Neural cell (in vitro differentiated cells): ENCODE measurements at regions not wholly inside any gene's neighbourhood (a gene's known extent, or its start where the extent isn't known, plus 50 kb on each side); places are given as distances from the start of the nearest gene placed in this dataset.

ENCODE experiments used
- H2AFZ ChIP-seq: fragments of 200-600, 300-800 bp; sonication (generic), shearing (Covaris generic); 2 replicates; pipeline ENCODE4 v1.6.0; 2014; ENCODE audit warnings: low read depth, mild to moderate bottlenecking, antibody characterized with exemption, low read length, moderate library complexity
- H3F3A ChIP-seq: fragments of 200-600 bp; shearing (Covaris generic); 2 replicates; pipeline ENCODE4 v1.6.1; 2016; ENCODE audit warnings: mild to moderate bottlenecking, moderate library complexity, mixed read lengths, antibody characterized with exemption, low read length; ENCODE audit not compliant: insufficient read depth, poor library complexity, severe bottlenecking
- H3K27ac ChIP-seq: fragments of 200-600, 300-800 bp; sonication (generic), shearing (Covaris generic); 2 replicates; pipeline ENCODE4 v1.5.1; 2014; ENCODE audit warnings: mild to moderate bottlenecking, low read length, moderate library complexity
- H3K27me3 ChIP-seq: fragments of 300-800, 200-600 bp; sonication (generic), shearing (Covaris generic); 2 replicates; pipeline ENCODE4 v1.6.0; 2014; ENCODE audit warnings: mild to moderate bottlenecking, low read depth, low read length, moderate library complexity; ENCODE audit not compliant: insufficient read depth
- H3K36me3 ChIP-seq: fragments of 300-800, 200-600 bp; sonication (generic), shearing (Covaris generic); 2 replicates; pipeline ENCODE4 v1.5.1; 2014; ENCODE audit warnings: mild to moderate bottlenecking, antibody characterized with exemption, low read length, moderate library complexity; ENCODE audit not compliant: insufficient read depth
- H3K4me2 ChIP-seq: fragments of 300-800, 200-600 bp; sonication (generic), shearing (Covaris generic); 2 replicates; pipeline ENCODE4 v1.6.0; 2014; ENCODE audit warnings: mild to moderate bottlenecking, low read length
- H3K4me3 ChIP-seq: fragments of 300-800, 200-600 bp; sonication (generic), shearing (Covaris generic); 2 replicates; pipeline ENCODE4 v1.5.1; 2014; ENCODE audit warnings: mild to moderate bottlenecking, low read length, moderate library complexity
- H3K79me2 ChIP-seq: fragments of 200-600 bp; shearing (Covaris generic); replicated peaks from 2 replicates; pipeline ENCODE4 v1.6.0; 2014; ENCODE audit warnings: mild to moderate bottlenecking, low read length, moderate library complexity; ENCODE audit not compliant: insufficient read depth
- H3K9ac ChIP-seq: fragments of 300-800, 200-600 bp; sonication (generic), shearing (Covaris generic); 2 replicates; pipeline ENCODE4 v1.6.1; 2016; ENCODE audit warnings: mild to moderate bottlenecking, low read length, mixed read lengths
- H3K9me2 ChIP-seq: fragments of 200-600 bp; shearing (Covaris generic); 2 replicates; pipeline ENCODE4 v1.6.1; 2016; ENCODE audit warnings: mild to moderate bottlenecking, low read length, mixed read lengths; ENCODE audit not compliant: insufficient read depth
- H3K9me3 ChIP-seq: fragments of 200-600, 300-800 bp; sonication (generic), shearing (Covaris generic); 2 replicates; pipeline ENCODE4 v1.6.1; 2016; ENCODE audit warnings: mild to moderate bottlenecking, mixed run types, low read length, moderate library complexity, mixed read lengths
- H4K20me1 ChIP-seq: fragments of 200-600 bp; shearing (Covaris generic); 2 replicates; pipeline ENCODE4 v1.6.1; 2016; ENCODE audit warnings: mild to moderate bottlenecking, mixed run types; ENCODE audit not compliant: insufficient read depth
- EP300 ChIP-seq: fragments of 450-650 bp; conservative IDR thresholded peaks from 2 replicates; pipeline ENCODE4 v1.6.1; 2014; ENCODE audit warnings: antibody characterized with exemption, mild to moderate bottlenecking, moderate library complexity; ENCODE audit not compliant: poor library complexity, severe bottlenecking
- EZH2 ChIP-seq: fragments of 200-600, 300-800 bp; shearing (Covaris generic), sonication (generic); IDR thresholded peaks from 2 replicates; pipeline ENCODE4 v1.6.1; 2014; ENCODE audit warnings: antibody characterized with exemption, low read length, borderline replicate concordance, mild to moderate bottlenecking; ENCODE audit not compliant: insufficient read depth, poor library complexity, severe bottlenecking
- MXI1 ChIP-seq: fragments of 450-650 bp; conservative IDR thresholded peaks from 2 replicates; pipeline ENCODE4 v1.6.1; 2014; ENCODE audit warnings: antibody characterized with exemption, mild to moderate bottlenecking; ENCODE audit not compliant: poor library complexity, severe bottlenecking
- POLR2AphosphoS5 ChIP-seq: IDR thresholded peaks from 2 replicates; pipeline ENCODE4 v1.6.1; 2012
- RAD21 ChIP-seq: fragments of 450-650 bp; conservative IDR thresholded peaks from 2 replicates; pipeline ENCODE4 v1.6.1; 2014; ENCODE audit warnings: antibody characterized with exemption, mild to moderate bottlenecking, moderate library complexity
- SMC3 ChIP-seq: fragments of 450-650 bp; conservative IDR thresholded peaks from 2 replicates; pipeline ENCODE4 v1.6.1; 2014; ENCODE audit warnings: antibody characterized with exemption, mild to moderate bottlenecking, moderate library complexity; ENCODE audit not compliant: poor library complexity
- TAF1 ChIP-seq: IDR thresholded peaks from 2 replicates; pipeline ENCODE4 v1.6.1; 2012; ENCODE audit warnings: low read depth
- TF ChIP-seq, protein P1 (sequence below): IDR thresholded peaks from 2 replicates; pipeline ENCODE4 v1.6.1; 2012; ENCODE audit warnings: borderline replicate concordance
- TF ChIP-seq, protein P2 (sequence below): fragments of 450-650 bp; IDR thresholded peaks from 2 replicates; pipeline ENCODE4 v1.5.1; 2014; ENCODE audit warnings: antibody characterized with exemption, mild to moderate bottlenecking, moderate library complexity; ENCODE audit not compliant: poor library complexity, severe bottlenecking

DNA sequence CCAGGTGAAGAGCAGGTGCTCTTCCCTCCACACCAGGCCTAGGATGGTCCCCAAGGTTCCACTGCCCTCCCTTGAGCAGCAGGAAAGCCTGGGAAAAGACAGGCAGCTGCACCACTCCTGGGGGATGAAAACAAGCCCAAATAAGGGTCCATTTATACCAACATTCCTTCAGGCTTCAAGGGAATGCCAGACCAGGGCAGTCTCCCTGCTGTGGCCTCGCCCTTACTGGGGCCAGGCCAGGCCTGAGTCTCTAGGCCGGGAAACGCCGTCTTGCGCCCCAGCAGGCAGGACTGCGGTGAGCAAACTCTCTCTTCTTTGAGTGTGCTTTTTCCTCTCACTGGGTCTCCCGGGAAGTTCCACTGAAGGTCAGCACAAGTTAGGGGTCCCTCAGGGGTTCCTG, 443.5 kb downstream of the SOX6 start:
- H3K9ac ChIP-seq, result no peak overlapping the region
- no peaks in the 10 kb centered on the region for H3F3A ChIP-seq
- no peak overlapping the region for H3K4me2 ChIP-seq
- no peaks in the 10 kb centered on the region for H3K79me2 ChIP-seq
- no peak overlapping the region for H3K27ac ChIP-seq
- no peaks in the 10 kb centered on the region for H3K27me3 ChIP-seq
- H2AFZ ChIP-seq, result no peak overlapping the region
- TF ChIP-seq RAD21, result no peak
- no peak for TF ChIP-seq TAF1
- no peak for TF ChIP-seq MXI1
- no peak for TF ChIP-seq SMC3
- TF ChIP-seq, protein P1, sequence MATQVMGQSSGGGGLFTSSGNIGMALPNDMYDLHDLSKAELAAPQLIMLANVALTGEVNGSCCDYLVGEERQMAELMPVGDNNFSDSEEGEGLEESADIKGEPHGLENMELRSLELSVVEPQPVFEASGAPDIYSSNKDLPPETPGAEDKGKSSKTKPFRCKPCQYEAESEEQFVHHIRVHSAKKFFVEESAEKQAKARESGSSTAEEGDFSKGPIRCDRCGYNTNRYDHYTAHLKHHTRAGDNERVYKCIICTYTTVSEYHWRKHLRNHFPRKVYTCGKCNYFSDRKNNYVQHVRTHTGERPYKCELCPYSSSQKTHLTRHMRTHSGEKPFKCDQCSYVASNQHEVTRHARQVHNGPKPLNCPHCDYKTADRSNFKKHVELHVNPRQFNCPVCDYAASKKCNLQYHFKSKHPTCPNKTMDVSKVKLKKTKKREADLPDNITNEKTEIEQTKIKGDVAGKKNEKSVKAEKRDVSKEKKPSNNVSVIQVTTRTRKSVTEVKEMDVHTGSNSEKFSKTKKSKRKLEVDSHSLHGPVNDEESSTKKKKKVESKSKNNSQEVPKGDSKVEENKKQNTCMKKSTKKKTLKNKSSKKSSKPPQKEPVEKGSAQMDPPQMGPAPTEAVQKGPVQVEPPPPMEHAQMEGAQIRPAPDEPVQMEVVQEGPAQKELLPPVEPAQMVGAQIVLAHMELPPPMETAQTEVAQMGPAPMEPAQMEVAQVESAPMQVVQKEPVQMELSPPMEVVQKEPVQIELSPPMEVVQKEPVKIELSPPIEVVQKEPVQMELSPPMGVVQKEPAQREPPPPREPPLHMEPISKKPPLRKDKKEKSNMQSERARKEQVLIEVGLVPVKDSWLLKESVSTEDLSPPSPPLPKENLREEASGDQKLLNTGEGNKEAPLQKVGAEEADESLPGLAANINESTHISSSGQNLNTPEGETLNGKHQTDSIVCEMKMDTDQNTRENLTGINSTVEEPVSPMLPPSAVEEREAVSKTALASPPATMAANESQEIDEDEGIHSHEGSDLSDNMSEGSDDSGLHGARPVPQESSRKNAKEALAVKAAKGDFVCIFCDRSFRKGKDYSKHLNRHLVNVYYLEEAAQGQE, result no peak
- no peak for TF ChIP-seq EZH2
- no peak for TF ChIP-seq EP300
- TF ChIP-seq, protein P2, sequence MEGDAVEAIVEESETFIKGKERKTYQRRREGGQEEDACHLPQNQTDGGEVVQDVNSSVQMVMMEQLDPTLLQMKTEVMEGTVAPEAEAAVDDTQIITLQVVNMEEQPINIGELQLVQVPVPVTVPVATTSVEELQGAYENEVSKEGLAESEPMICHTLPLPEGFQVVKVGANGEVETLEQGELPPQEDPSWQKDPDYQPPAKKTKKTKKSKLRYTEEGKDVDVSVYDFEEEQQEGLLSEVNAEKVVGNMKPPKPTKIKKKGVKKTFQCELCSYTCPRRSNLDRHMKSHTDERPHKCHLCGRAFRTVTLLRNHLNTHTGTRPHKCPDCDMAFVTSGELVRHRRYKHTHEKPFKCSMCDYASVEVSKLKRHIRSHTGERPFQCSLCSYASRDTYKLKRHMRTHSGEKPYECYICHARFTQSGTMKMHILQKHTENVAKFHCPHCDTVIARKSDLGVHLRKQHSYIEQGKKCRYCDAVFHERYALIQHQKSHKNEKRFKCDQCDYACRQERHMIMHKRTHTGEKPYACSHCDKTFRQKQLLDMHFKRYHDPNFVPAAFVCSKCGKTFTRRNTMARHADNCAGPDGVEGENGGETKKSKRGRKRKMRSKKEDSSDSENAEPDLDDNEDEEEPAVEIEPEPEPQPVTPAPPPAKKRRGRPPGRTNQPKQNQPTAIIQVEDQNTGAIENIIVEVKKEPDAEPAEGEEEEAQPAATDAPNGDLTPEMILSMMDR, result no peak
- TF ChIP-seq POLR2AphosphoS5, result no peak
- no peaks in the 10 kb centered on the region for H3K36me3 ChIP-seq
- H4K20me1 ChIP-seq, result no peaks in the 10 kb centered on the region
- H3K4me3 ChIP-seq, result no peak overlapping the region
- no peaks in the 10 kb centered on the region for H3K9me3 ChIP-seq
- no peaks in the 10 kb centered on the region for H3K9me2 ChIP-seq

DNA sequence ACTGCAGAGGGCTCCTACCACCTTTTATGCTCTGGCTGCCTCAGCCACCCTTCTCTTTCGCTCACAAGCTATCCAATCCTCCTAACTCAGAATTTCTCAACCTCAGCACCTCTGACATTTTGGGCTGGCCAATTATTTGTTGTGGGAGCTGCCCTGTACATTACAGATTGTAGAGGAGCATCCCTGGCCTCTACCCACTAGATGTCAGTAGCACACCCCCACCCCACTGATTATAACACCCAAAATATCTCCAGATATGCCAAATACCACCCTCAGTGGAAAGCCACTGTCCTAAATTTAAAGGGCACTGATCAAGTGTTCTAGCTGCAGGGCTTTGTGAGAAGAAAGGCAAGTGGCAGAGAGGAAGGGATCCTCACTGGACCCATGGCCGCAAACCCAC, 443.1 kb downstream of the SOX6 start:
- H2AFZ ChIP-seq, result no peak overlapping the region
- H3K4me3 ChIP-seq, result no peak overlapping the region
- no peak overlapping the region for H3K9ac ChIP-seq
- no peaks in the 10 kb centered on the region for H3K9me2 ChIP-seq
- H3K79me2 ChIP-seq, result no peaks in the 10 kb centered on the region
- TF ChIP-seq MXI1, result no peak
- TF ChIP-seq TAF1, result no peak
- no peak for TF ChIP-seq RAD21
- TF ChIP-seq POLR2AphosphoS5, result no peak
- no peak for TF ChIP-seq EZH2
- TF ChIP-seq, protein P2, result no peak
- TF ChIP-seq, protein P1, result no peak
- TF ChIP-seq SMC3, result no peak
- TF ChIP-seq EP300, result no peak
- no peaks in the 10 kb centered on the region for H4K20me1 ChIP-seq
- H3F3A ChIP-seq, result no peaks in the 10 kb centered on the region
- no peak overlapping the region for H3K27ac ChIP-seq
- H3K4me2 ChIP-seq, result no peak overlapping the region
- H3K27me3 ChIP-seq, result no peaks in the 10 kb centered on the region
- H3K9me3 ChIP-seq, result no peaks in the 10 kb centered on the region
- H3K36me3 ChIP-seq, result no peaks in the 10 kb centered on the region
